HG03175 (cell line): ENCODE measurements at regions not wholly inside any gene's neighbourhood (a gene's known extent, or its start where the extent isn't known, plus 50 kb on each side); places are given as distances from the start of the nearest gene placed in this dataset.
"Not testable (repeated sequence)": the region's sequence is repeated elsewhere in the genome, so short reads cannot be mapped to it uniquely, and the experiment has no call there.

Experiments
- ATAC-seq: cut with Tn5 transposase; IDR thresholded peaks from one replicate; pipeline ENCODE4 v1.9.1; 2021; ENCODE audit warnings: mild to moderate bottlenecking, moderate library complexity; ENCODE audit not compliant: unreplicated experiment

DNA sequence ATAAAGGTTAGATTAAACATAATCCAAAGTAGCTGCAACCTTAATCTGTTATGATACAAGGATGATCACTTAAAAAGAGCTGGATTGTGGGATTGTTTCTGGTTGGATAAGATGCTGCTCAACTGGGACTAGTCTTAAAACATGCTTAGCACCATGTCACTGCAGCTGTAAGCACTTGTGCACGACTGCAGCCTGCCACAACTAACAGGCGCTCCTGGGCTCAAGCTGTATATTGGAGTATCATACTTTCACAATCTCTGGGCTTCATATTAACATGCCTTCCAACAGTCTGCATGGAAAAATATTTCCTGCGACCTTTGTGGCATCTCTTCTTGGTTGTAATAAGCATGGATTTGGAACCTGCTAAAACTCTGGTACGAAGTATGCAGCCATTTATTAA lies 493.0 kb upstream of the PITX2 start:
- ATAC-seq = no peak

GRCh38 chr4:111120191-111120590 lies 497.3 kb upstream of the PITX2 start:
- ATAC-seq = no peak

DNA sequence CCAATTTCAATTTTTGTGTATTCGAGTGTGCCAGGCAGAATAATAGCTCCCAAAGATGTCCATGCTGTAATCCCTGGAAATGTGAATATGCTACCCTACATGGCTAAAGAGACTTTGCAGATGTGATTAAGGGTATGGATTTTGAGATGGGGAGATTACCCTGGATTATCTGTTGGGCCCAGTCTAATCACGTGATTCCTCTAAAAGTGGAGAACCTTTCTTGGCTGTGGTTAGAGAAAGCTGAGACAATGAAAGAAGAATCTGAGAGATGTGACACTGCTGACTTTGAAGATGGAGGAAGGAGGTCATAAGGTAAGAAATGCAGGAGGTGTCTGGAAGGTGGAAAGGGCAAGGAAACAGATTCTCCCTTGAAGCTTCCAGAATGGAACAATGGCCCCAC lies 503.5 kb upstream of the PITX2 start:
- no peak for ATAC-seq

GRCh38 chr4:111127841-111128240 lies 505.0 kb upstream of the PITX2 start:
- no peak for ATAC-seq

GRCh38 chr4:111128327-111128726 lies 505.4 kb upstream of the PITX2 start:
- ATAC-seq = peak; percentile 51

- ATAC-seq = no peak
These were observed 513.6 kb upstream of the PITX2 start for GRCh38 chr4:111136438-111136837.

DNA sequence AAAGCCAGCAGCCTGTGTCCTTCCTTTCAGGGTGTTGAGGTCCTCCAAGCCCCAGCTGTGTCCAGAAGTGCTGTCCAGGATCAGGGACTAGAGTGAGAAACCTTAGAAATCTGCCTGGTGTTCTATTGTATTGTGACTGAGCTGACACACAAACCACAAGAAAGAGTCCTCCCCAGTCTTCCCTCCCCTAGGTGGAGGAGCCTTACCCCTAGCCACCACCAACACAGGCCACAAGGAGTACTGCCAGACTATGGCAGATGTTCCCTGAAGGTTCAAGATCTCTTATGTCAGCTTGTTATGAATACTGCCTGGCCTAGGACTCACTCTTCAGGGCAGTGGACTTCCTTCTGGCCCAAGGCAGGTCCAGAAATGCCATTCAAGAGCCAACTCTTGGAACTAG lies 514.1 kb upstream of the PITX2 start:
- no peak for ATAC-seq

DNA sequence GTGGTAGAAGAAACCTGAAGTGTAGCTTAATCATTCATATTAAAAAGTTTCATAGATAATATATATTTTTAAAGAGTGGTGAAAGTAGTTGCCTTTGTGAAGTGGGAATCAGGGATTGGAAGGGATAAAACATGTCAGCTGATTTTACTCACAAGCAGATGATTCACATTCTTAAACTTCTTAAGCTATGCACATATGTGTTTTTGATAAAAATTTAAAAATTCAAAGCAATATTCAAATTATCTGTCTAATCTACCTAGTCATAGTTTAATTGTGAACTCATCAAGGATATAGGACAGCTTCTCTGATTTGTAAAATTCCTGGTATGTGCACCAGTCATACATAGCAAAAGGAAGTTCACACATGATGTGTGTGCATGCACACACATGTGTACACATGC lies 520.6 kb upstream of the PITX2 start:
- ATAC-seq = no peak

GRCh38 chr4:111154934-111155333 lies 532.1 kb upstream of the PITX2 start:
- ATAC-seq = no peak

DNA sequence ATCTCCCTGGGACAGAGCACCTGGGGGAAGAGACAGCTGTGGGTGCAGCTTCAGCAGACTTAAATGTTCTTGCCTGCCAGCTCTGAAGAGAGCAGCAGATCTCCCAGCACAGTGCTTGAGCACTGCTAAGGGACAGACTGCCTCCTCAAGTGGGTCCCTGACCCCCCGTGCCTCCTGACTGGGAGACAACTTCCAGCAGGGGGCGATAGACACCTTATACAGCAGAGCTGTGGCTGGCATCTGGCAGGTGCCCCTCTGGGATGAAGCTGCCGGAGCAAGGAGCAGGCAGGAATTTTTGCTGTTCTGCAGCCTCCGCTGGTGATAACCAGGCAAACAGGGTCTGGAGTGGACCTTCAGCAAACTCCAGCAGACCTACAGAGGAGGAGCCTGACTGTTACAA lies 541.7 kb upstream of the PITX2 start:
- not testable (repeated sequence) for ATAC-seq

DNA sequence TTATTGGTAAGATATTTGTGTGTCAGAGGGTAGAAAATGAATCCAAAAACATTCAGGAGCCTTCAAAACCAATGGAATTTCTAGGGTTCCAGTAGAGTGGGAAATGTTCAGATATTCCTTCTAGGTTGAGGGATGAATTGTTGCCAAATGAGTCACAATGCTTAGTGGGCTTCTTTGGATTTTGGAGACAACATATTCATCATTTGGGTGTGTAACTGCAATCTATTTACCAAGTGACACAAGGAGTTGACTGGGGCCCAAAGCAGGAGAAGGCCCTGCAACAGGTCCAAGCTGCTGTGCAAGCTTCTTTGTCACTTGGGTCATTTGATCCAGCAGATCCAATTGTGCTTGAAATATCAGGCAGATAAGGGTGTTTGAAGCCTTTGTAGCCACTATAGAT lies 551.5 kb upstream of the PITX2 start:
- ATAC-seq = no peak

DNA sequence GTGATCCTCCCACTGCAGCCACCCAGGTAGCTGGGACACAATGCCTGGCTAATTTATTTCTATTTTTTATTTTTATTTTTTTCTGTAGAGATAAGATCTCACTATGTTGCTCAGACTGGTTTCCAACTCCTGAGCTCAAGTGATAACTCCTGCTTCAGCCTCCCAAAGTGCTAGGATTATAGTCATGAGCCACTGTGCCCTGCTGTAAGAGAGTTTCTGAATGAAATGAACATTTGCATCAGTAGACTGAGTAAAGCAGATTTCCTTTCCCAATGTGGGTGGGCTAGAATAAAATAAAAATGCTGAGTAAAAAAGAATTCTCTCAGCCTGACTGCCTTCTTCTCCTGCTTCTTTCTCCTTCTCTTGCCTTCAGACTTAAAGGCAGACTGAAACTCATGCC lies 555.4 kb upstream of the PITX2 start:
- ATAC-seq = no peak

DNA sequence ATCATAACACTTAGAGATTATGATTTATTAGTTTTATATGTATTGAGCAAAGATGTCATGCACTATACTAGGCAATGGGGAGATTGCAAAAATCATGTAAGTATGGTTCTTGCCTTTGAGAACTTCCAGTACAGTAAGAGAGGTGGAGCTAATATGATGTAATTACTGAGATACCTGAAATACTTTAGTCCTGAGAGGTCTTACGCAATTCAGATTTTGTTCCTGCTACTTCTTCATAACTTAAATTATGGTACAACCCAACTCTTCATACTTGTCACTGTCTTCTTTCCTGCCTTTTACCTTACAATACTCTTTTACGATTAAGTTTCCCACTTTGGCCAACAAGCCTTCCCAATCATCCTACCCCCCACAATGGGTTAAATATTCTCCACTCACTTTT lies 564.2 kb upstream of the PITX2 start:
- no peak for ATAC-seq

DNA sequence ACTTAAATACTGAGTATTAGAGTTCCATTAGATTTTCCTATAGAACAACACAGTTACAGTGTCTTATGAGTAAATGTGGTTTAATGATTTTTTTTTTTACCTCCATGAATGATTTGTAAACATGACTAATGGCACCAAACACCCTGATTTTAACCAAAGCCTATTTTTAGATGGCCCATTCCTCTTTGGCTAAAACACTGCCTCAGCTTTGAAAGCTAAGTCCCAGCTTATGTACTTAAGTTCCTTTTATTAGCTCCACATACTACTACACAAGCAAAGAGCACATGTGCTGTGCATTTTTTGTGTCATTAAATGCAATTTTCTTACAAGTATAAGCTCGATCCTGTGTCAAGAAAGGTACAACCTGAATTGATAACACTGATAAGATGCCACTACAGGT lies 575.6 kb upstream of the PITX2 start:
- no peak for ATAC-seq

- no peak for ATAC-seq
These were observed 581.9 kb upstream of the PITX2 start for GRCh38 chr4:111204797-111205196.

- no peak for ATAC-seq
These were observed 586.1 kb upstream of the PITX2 start for GRCh38 chr4:111208970-111209369.

GRCh38 chr4:111209706-111210105 lies 586.8 kb upstream of the PITX2 start:
- no peak for ATAC-seq

DNA sequence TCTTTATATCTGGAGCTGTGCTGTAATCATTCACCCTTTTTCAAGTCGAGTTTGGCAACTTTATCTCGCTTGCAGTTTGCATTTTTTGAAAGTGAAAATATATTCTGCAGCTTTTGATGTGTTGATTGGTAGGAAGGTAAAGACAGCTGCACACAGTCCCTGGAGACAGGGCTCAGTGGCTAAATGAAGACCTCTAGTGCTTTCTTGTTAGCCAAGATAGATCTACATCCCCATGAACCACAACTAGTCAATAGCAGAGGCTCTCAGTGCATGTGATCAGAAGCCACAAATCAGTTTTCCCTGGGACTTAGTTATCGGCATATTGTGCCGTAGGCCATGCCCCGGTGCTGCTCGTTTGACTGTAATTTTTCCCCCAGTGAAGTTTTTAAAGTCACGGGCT lies 587.7 kb upstream of the PITX2 start:
- no peak for ATAC-seq

- no peak for ATAC-seq
These were observed 590.7 kb upstream of the PITX2 start for GRCh38 chr4:111213531-111213930.

GRCh38 chr4:111214371-111214770 lies 591.5 kb upstream of the PITX2 start:
- ATAC-seq = no peak

GRCh38 chr4:111215755-111216154 lies 592.9 kb upstream of the PITX2 start:
- ATAC-seq = no peak

DNA sequence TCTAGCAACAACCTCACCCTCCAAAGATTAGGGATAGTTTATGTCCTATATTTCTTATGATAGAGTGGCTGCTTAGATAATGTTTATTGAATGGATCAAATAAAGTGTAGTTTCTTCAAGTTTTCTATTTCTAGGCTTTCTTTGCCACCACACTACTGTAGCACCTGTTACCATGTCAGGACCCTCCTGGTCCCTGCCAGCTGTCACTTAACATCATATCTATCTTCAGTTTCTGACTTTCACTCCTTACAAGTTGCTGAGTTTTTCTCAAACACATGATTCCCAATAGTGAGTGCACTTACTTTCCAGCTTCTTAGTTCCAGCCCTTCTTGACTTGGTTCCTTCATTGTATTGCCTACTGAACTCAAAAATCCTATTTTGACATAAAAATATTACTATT lies 593.9 kb upstream of the PITX2 start:
- no peak for ATAC-seq

DNA sequence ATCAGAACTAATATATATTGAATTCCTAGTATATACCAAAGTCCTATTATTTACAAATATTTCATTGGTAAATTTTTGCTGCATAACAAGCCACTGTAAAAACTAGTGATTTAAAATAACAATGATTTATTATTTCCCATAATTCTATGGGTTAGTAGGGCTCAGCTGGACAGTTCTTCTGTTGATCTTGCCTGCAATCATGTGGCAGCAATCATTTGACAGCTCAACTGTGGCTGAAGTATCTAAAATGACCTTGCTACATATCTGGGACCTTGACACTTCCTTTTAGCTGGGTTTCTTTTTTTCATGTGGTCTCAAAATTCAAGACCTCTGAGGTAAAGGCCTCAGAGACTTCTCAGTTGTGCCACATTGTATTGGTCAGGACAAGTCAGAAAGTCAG lies 598.5 kb upstream of the PITX2 start:
- no peak for ATAC-seq

- ATAC-seq = no peak
These were observed 605.5 kb upstream of the PITX2 start for GRCh38 chr4:111228396-111228795.
